Suppressor macrophage treated with lipopolysaccharide for 4 hours (primary cell): ENCODE measurements at regions not wholly inside any gene's neighbourhood (a gene's known extent, or its start where the extent isn't known, plus 50 kb on each side); places are given as distances from the start of the nearest gene placed in this dataset.
"Not testable (repeated sequence)": the region's sequence is repeated elsewhere in the genome, so short reads cannot be mapped to it uniquely, and the experiment has no call there.

ENCODE experiments used
- DNase-seq: peaks from one replicate; pipeline ENCODE4 v3.0.0-alpha.2; 2020

GRCh38 chr10:84706431-84706830 is 378.0 kb downstream of the CCSER2 start:
- no peak for DNase-seq

GRCh38 chr10:84706875-84707274 is 378.5 kb downstream of the CCSER2 start:
- DNase-seq, result no peak

- peak; percentile 27 for DNase-seq
Measured at GRCh38 chr10:84715911-84716310, 387.5 kb downstream of the CCSER2 start.

- no peak for DNase-seq
Measured at GRCh38 chr10:84718877-84719616, 390.7 kb downstream of the CCSER2 start.

- no peak for DNase-seq
Measured at GRCh38 chr10:84719687-84720086, 391.3 kb downstream of the CCSER2 start.

GRCh38 chr10:84727398-84727797 is 399.0 kb downstream of the CCSER2 start:
- DNase-seq, result no peak

GRCh38 chr10:84739126-84739525 is 410.7 kb downstream of the CCSER2 start:
- DNase-seq, result not testable (repeated sequence)

GRCh38 chr10:84739641-84740040 is 411.3 kb downstream of the CCSER2 start:
- DNase-seq, result no peak

GRCh38 chr10:84743483-84743882 is 415.1 kb downstream of the CCSER2 start:
- DNase-seq, result no peak

- DNase-seq, result no peak
Measured at GRCh38 chr10:84755311-84755710, 426.9 kb downstream of the CCSER2 start.

GRCh38 chr10:84756653-84757052 is 428.3 kb downstream of the CCSER2 start:
- not testable (repeated sequence) for DNase-seq

GRCh38 chr10:84761994-84762614 is 433.7 kb downstream of the CCSER2 start:
- DNase-seq, result not testable (repeated sequence)

- no peak for DNase-seq
Measured at GRCh38 chr10:84762754-84763394, 434.5 kb downstream of the CCSER2 start.

GRCh38 chr10:84763965-84764364 is 435.6 kb downstream of the CCSER2 start:
- DNase-seq, result no peak

- no peak for DNase-seq
Measured at GRCh38 chr10:84765086-84765485, 436.7 kb downstream of the CCSER2 start.

GRCh38 chr10:84765656-84766055 is 437.3 kb downstream of the CCSER2 start:
- DNase-seq, result no peak

GRCh38 chr10:84766923-84767322 is 438.5 kb downstream of the CCSER2 start:
- no peak for DNase-seq

GRCh38 chr10:84768132-84768531 is 439.7 kb downstream of the CCSER2 start:
- no peak for DNase-seq

- DNase-seq, result no peak
Measured at GRCh38 chr10:84770824-84771223, 442.4 kb downstream of the CCSER2 start.

GRCh38 chr10:84783386-84783785 is 455.0 kb downstream of the CCSER2 start:
- peak; percentile 7 for DNase-seq

GRCh38 chr10:84783909-84784308 is 455.5 kb downstream of the CCSER2 start:
- DNase-seq, result no peak

GRCh38 chr10:84784749-84785148 is 456.4 kb downstream of the CCSER2 start:
- no peak for DNase-seq

GRCh38 chr10:84789026-84789425 is 460.6 kb downstream of the CCSER2 start:
- no peak for DNase-seq

- no peak for DNase-seq
Measured at GRCh38 chr10:84798312-84798711, 469.9 kb downstream of the CCSER2 start.
